H9 (cell line): ENCODE measurements at regions not wholly inside any gene's neighbourhood (a gene's known extent, or its start where the extent isn't known, plus 50 kb on each side); places are given as distances from the start of the nearest gene placed in this dataset.

Source experiments
- DNase-seq: peaks from one replicate; pipeline ENCODE4 v3.0.0-alpha.2; 2017
- H2AFZ ChIP-seq: one replicate; pipeline ENCODE4 v1.6.1; 2013; ENCODE audit warnings: mild to moderate bottlenecking, low read length, control low read depth, moderate library complexity
- H2AK5ac ChIP-seq: 2 replicates; pipeline ENCODE4 v1.6.1; 2013; ENCODE audit warnings: low read length, control low read depth, mixed read lengths; ENCODE audit not compliant: insufficient read length
- H2BK120ac ChIP-seq: one replicate; pipeline ENCODE4 v1.6.1; 2013; ENCODE audit warnings: low read depth, mild to moderate bottlenecking, low read length, control low read depth, inconsistent platforms; ENCODE audit not compliant: poor library complexity, severe bottlenecking
- H2BK12ac ChIP-seq: 2 replicates; pipeline ENCODE4 v1.6.1; 2013; ENCODE audit warnings: low read length, control low read depth, mixed read lengths, low read depth; ENCODE audit not compliant: insufficient read length
- H2BK15ac ChIP-seq: 2 replicates; pipeline ENCODE4 v1.6.1; 2013; ENCODE audit warnings: low read depth, low read length, control low read depth
- H2BK20ac ChIP-seq: one replicate; pipeline ENCODE4 v1.6.1; 2013; ENCODE audit warnings: low read depth, mild to moderate bottlenecking, low read length, control low read depth, inconsistent platforms; ENCODE audit not compliant: poor library complexity, severe bottlenecking
- H2BK5ac ChIP-seq: 2 replicates; pipeline ENCODE4 v1.6.1; 2013; ENCODE audit warnings: low read length, control low read depth, mixed read lengths; ENCODE audit not compliant: insufficient read length
- H3K14ac ChIP-seq: 2 replicates; pipeline ENCODE4 v1.6.1; 2013; ENCODE audit warnings: low read length, control low read depth; ENCODE audit not compliant: insufficient read depth
- H3K18ac ChIP-seq: 2 replicates; pipeline ENCODE4 v1.6.1; 2013; ENCODE audit warnings: low read depth, mild to moderate bottlenecking, mixed read lengths, low read length, control low read depth; ENCODE audit not compliant: insufficient read length
- H3K23ac ChIP-seq: 2 replicates; pipeline ENCODE4 v1.6.1; 2013; ENCODE audit warnings: low read length, control low read depth, mixed read lengths, low read depth; ENCODE audit not compliant: insufficient read length
- H3K23me2 ChIP-seq: 2 replicates; pipeline ENCODE4 v1.6.1; 2013; ENCODE audit warnings: low read depth, mild to moderate bottlenecking, mixed read lengths, low read length, control low read depth; ENCODE audit not compliant: insufficient read length, poor library complexity, severe bottlenecking
- H3K27ac ChIP-seq: 2 replicates; pipeline ENCODE4 v1.5.1; 2013; ENCODE audit warnings: low read length, control low read depth, mixed read lengths, low read depth; ENCODE audit not compliant: insufficient read length
- H3K27me3 ChIP-seq: 2 replicates; pipeline ENCODE4 v1.6.1; 2013; ENCODE audit warnings: low read length, control low read depth, inconsistent platforms; ENCODE audit not compliant: insufficient read depth
- H3K4ac ChIP-seq: 2 replicates; pipeline ENCODE4 v1.6.1; 2013; ENCODE audit warnings: low read depth, mild to moderate bottlenecking, control low read depth, inconsistent platforms, low read length, moderate library complexity
- H3K4me1 ChIP-seq: 2 replicates; pipeline ENCODE4 v1.6.1; 2013; ENCODE audit warnings: low read length, control low read depth, inconsistent platforms; ENCODE audit not compliant: insufficient read depth
- H3K4me2 ChIP-seq: 2 replicates; pipeline ENCODE4 v1.6.1; 2013; ENCODE audit warnings: low read length, control low read depth, mixed read lengths; ENCODE audit not compliant: insufficient read length, insufficient read depth
- H3K56ac ChIP-seq: 2 replicates; pipeline ENCODE4 v1.6.1; 2013; ENCODE audit warnings: low read depth, mild to moderate bottlenecking, mixed read lengths, low read length, control low read depth; ENCODE audit not compliant: insufficient read length
- H3K79me1 ChIP-seq: 2 replicates; pipeline ENCODE4 v1.6.1; 2013; ENCODE audit warnings: low read depth, mild to moderate bottlenecking, moderate library complexity, low read length, control low read depth, inconsistent platforms; ENCODE audit not compliant: insufficient read depth, poor library complexity, severe bottlenecking
- H3K79me2 ChIP-seq: 2 replicates; pipeline ENCODE4 v1.6.1; 2013; ENCODE audit warnings: low read length, control low read depth, inconsistent platforms; ENCODE audit not compliant: insufficient read depth
- H3K9ac ChIP-seq: 2 replicates; pipeline ENCODE4 v1.6.1; 2013; ENCODE audit warnings: low read length, control low read depth, mixed read lengths; ENCODE audit not compliant: insufficient read length; ENCODE audit errors: extremely low read depth
- H3K9me3 ChIP-seq: one replicate; pipeline ENCODE4 v1.6.1; 2013; ENCODE audit warnings: low read depth, low read length, inconsistent platforms; ENCODE audit not compliant: control insufficient read depth
- H3T11ph ChIP-seq: one replicate; pipeline ENCODE4 v1.6.1; 2013; ENCODE audit warnings: mild to moderate bottlenecking, low read length, control low read depth, inconsistent platforms
- H4K20me1 ChIP-seq: one replicate; pipeline ENCODE4 v1.6.1; 2013; ENCODE audit not compliant: control insufficient read depth, insufficient read length, insufficient read depth
- H4K5ac ChIP-seq: 2 replicates; pipeline ENCODE4 v1.6.1; 2013; ENCODE audit warnings: low read depth, mild to moderate bottlenecking, mixed read lengths, low read length, control low read depth; ENCODE audit not compliant: insufficient read length
- H4K8ac ChIP-seq: replicated peaks from 2 replicates; pipeline ENCODE4 v1.6.1; 2013; ENCODE audit warnings: low read length, control low read depth, mixed read lengths, low read depth; ENCODE audit not compliant: insufficient read length
- H4K91ac ChIP-seq: 2 replicates; pipeline ENCODE4 v1.6.1; 2013; ENCODE audit warnings: low read depth, mild to moderate bottlenecking, moderate library complexity, mixed read lengths, low read length, control low read depth; ENCODE audit not compliant: insufficient read length
- H3K27ac Mint-ChIP-seq, 3 experiments: 2 replicates in 2 of 3; 3 replicates in 1 of 3; pipeline ENCODE4 v1.8.0; 2020 to 2021; ENCODE audit warnings: mixed read lengths in 3 of 3, mild to moderate bottlenecking in 1 of 3, moderate library complexity in 1 of 3
- H3K27me3 Mint-ChIP-seq: 2 replicates; pipeline ENCODE4 v1.8.0; 2021; ENCODE audit warnings: low read depth, mild to moderate bottlenecking, moderate library complexity, mixed read lengths
- H3K36me3 Mint-ChIP-seq, 3 experiments: 2 replicates in 2 of 3; 3 replicates in 1 of 3; pipeline ENCODE4 v1.8.0; 2020 to 2021; ENCODE audit warnings: low read depth in 3 of 3, mixed read lengths in 3 of 3; ENCODE audit not compliant: insufficient read depth in 1 of 3
- H3K4me1 Mint-ChIP-seq, 2 experiments: 2 replicates each; pipeline ENCODE4 v1.8.0; 2020; ENCODE audit warnings: mixed read lengths in 2 of 2
- H3K4me3 Mint-ChIP-seq, 2 experiments: 2 replicates in 1 of 2; 3 replicates in 1 of 2; pipeline ENCODE4 v1.8.0; 2020 to 2021; ENCODE audit warnings: mild to moderate bottlenecking in 2 of 2, mixed read lengths in 2 of 2, moderate library complexity in 1 of 2
- H3K9me3 Mint-ChIP-seq, 2 experiments: 2 replicates in 1 of 2; 3 replicates in 1 of 2; pipeline ENCODE4 v1.8.0; 2020; ENCODE audit warnings: mild to moderate bottlenecking in 2 of 2, mixed read lengths in 2 of 2, moderate library complexity in 1 of 2
- WGBS: extraction: QIAGEN DNeasy Blood & Tissue Kit; methylation state at CpG from one replicate; pipeline ENCODE4 v1.1.7; 2013; ENCODE audit warnings: missing lambda C conversion rate, low lambda C conversion rate, mixed read lengths; ENCODE audit not compliant: insufficient read length; ENCODE audit errors: extremely low coverage; 5-methylcytosine and 5-hydroxymethylcytosine counted together
- TF ChIP-seq, protein P1 (sequence below): fragments of 200-600 bp; sonication (generic); conservative IDR thresholded peaks from 3 replicates; pipeline ENCODE4 v1.8.0; 2021; ENCODE audit warnings: antibody characterized with exemption, mild to moderate bottlenecking

DNA sequence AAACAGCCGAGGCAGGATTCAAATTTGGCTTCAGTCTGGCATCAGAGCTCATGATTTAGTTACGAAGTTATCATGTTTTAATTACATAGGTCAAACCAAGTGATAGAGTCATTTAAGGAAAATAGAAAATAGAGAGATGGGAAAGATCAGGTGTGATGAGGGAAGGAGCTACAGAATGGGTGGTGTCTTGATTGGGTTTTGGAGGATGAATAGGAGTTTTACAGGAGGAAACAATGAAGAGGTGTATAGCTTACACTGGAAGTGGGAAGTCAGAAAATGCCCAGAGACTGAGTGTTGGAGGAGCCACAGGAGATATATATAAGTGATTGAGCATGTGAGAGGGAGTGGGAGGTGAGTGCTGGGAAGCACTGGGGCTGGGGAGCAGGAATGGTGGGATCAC, 264.2 kb upstream of the TNP1 start:
- Histone ChIP-seq H3K18ac (no peak overlapping the region), H3K27ac (no peak overlapping the region), H3K23me2 (no peaks in the 10 kb centered on the region), H4K8ac (no peak overlapping the region), H2BK12ac (no peak overlapping the region), H3K79me1 (no peaks in the 10 kb centered on the region), H2BK5ac (no peak overlapping the region), H3K9ac (no peak overlapping the region), H3K9me3 (no peaks in the 10 kb centered on the region), H3T11ph (no peak overlapping the region), H4K5ac (no peak overlapping the region), H2AFZ (no peak overlapping the region), H2BK120ac (no peak overlapping the region), H3K27me3 (no peaks in the 10 kb centered on the region), H3K23ac (no peak overlapping the region), H3K4ac (no peak overlapping the region), H2BK15ac (no peak overlapping the region), H3K4me2 (no peak overlapping the region), H3K79me2 (no peaks in the 10 kb centered on the region), H4K20me1 (no peaks in the 10 kb centered on the region), H4K91ac (no peak overlapping the region), H3K4me1 (no peaks in the 10 kb centered on the region), H3K14ac (no peak overlapping the region), H3K56ac (no peak overlapping the region), H2AK5ac (no peak overlapping the region), H2BK20ac (no peak overlapping the region)
- Mint-ChIP-seq H3K27me3 (peaks cover 15% of the 10 kb centered on the region), H3K9me3 (no peaks in the 10 kb centered on the region), H3K4me3 (no peak overlapping the region), H3K36me3 (no peaks in the 10 kb centered on the region), H3K4me1 (no peaks in the 10 kb centered on the region), H3K27ac (no peak overlapping the region)
- DNase-seq = no peak
- WGBS = no CpG with 5 or more reads among the region's 2 CpGs
- TF ChIP-seq, protein P1, sequence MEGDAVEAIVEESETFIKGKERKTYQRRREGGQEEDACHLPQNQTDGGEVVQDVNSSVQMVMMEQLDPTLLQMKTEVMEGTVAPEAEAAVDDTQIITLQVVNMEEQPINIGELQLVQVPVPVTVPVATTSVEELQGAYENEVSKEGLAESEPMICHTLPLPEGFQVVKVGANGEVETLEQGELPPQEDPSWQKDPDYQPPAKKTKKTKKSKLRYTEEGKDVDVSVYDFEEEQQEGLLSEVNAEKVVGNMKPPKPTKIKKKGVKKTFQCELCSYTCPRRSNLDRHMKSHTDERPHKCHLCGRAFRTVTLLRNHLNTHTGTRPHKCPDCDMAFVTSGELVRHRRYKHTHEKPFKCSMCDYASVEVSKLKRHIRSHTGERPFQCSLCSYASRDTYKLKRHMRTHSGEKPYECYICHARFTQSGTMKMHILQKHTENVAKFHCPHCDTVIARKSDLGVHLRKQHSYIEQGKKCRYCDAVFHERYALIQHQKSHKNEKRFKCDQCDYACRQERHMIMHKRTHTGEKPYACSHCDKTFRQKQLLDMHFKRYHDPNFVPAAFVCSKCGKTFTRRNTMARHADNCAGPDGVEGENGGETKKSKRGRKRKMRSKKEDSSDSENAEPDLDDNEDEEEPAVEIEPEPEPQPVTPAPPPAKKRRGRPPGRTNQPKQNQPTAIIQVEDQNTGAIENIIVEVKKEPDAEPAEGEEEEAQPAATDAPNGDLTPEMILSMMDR = no peak
